ENCODE measurements at regions not wholly inside any gene's neighbourhood (a gene's known extent, or its start where the extent isn't known, plus 50 kb on each side); places are given as distances from the start of the nearest gene placed in this dataset.

DNA sequence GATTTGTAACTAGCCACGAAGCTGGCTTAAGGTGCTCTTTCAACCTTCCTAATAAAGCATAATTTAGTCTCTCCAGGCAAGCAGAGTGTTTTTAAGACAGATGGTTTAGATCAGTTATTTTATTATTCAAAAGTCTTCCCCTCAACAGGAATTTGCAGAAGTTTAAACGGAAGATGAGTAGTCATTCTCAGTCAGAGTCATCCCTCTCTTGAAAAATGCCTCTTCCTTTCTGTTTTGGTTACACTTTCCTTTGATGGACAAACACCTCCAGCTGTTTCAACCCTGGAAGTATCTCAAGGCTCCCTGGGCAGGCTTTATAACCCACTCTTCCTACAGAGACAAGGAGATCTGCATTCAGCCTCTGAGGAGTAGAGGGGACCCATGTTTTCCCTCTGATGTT, 60.3 kb upstream of the POU2AF2 start (continued):
- TF ChIP-seq CDX4 (CRISPR knock-in tag; IDR thresholded peaks at IDR 0.05; ENCODE audit: borderline replicate concordance) = no peak
- TF ChIP-seq, protein P1, sequence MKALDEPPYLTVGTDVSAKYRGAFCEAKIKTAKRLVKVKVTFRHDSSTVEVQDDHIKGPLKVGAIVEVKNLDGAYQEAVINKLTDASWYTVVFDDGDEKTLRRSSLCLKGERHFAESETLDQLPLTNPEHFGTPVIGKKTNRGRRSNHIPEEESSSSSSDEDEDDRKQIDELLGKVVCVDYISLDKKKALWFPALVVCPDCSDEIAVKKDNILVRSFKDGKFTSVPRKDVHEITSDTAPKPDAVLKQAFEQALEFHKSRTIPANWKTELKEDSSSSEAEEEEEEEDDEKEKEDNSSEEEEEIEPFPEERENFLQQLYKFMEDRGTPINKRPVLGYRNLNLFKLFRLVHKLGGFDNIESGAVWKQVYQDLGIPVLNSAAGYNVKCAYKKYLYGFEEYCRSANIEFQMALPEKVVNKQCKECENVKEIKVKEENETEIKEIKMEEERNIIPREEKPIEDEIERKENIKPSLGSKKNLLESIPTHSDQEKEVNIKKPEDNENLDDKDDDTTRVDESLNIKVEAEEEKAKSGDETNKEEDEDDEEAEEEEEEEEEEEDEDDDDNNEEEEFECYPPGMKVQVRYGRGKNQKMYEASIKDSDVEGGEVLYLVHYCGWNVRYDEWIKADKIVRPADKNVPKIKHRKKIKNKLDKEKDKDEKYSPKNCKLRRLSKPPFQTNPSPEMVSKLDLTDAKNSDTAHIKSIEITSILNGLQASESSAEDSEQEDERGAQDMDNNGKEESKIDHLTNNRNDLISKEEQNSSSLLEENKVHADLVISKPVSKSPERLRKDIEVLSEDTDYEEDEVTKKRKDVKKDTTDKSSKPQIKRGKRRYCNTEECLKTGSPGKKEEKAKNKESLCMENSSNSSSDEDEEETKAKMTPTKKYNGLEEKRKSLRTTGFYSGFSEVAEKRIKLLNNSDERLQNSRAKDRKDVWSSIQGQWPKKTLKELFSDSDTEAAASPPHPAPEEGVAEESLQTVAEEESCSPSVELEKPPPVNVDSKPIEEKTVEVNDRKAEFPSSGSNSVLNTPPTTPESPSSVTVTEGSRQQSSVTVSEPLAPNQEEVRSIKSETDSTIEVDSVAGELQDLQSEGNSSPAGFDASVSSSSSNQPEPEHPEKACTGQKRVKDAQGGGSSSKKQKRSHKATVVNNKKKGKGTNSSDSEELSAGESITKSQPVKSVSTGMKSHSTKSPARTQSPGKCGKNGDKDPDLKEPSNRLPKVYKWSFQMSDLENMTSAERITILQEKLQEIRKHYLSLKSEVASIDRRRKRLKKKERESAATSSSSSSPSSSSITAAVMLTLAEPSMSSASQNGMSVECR (CRISPR knock-in tag; IDR thresholded peaks at IDR 0.05; ENCODE audit: borderline replicate concordance) = no peak

DNA sequence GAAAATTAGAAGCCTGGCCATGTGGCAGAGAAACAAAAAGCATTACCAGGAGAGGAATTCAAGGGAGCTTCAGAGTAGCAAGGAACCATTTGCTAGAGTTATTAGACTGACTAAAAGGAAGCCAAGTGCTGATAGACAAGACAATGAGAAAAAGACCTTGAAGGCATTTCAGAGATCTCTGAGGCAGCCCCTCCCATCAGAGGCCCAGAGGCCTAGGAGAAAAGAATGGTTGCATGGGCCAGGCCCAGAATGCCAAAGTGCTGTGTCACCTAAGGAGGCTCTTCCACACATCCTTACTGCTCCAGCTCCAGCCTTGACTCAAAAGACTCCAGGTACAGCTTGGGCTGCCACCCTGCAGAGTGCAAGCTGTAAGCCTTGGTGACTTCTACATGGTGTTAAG, 61.8 kb upstream of the POU2AF2 start:
- Mint-ChIP-seq H3K27me3 (ENCODE audit: low read depth) (no peaks in the 10 kb centered on the region; the same call in 1 of the 2 replicates), H3K27ac (no peak overlapping the region), H3K4me3 (no peak overlapping the region), H3K36me3 (no peaks in the 10 kb centered on the region; the same call in 1 of the 2 replicates), H3K4me1 (no peaks in the 10 kb centered on the region), H3K9me3 (peaks cover 15% of the 10 kb centered on the region)
- CTCF ChIA-PET = no interaction called here
- ATAC-seq (no peak), DNase-seq (ENCODE audit: low spot score) (no peak)
- POLR2A ChIA-PET = no interaction called here
- TF ChIP-seq USF1 (CRISPR knock-in tag; IDR thresholded peaks at IDR 0.05) = no peak

- ChIA-PET POLR2A (no interaction called here), CTCF (no interaction called here)
- TF ChIP-seq, protein P2, sequence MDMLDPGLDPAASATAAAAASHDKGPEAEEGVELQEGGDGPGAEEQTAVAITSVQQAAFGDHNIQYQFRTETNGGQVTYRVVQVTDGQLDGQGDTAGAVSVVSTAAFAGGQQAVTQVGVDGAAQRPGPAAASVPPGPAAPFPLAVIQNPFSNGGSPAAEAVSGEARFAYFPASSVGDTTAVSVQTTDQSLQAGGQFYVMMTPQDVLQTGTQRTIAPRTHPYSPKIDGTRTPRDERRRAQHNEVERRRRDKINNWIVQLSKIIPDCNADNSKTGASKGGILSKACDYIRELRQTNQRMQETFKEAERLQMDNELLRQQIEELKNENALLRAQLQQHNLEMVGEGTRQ (CRISPR knock-in tag; IDR thresholded peaks at IDR 0.05) = no peak
- TF ChIP-seq HMGA2 (CRISPR knock-in tag; IDR thresholded peaks at IDR 0.05) (no peak), MYBL2 (CRISPR knock-in tag; IDR thresholded peaks at IDR 0.05) (no peak), OVOL2 (CRISPR knock-in tag; IDR thresholded peaks at IDR 0.05; ENCODE audit: borderline replicate concordance) (no peak), ZNF396 (CRISPR knock-in tag; IDR thresholded peaks at IDR 0.05; ENCODE audit: borderline replicate concordance) (no peak), CREB1 (CRISPR knock-in tag; IDR thresholded peaks at IDR 0.05) (no peak)
- TF ChIP-seq, protein P3, sequence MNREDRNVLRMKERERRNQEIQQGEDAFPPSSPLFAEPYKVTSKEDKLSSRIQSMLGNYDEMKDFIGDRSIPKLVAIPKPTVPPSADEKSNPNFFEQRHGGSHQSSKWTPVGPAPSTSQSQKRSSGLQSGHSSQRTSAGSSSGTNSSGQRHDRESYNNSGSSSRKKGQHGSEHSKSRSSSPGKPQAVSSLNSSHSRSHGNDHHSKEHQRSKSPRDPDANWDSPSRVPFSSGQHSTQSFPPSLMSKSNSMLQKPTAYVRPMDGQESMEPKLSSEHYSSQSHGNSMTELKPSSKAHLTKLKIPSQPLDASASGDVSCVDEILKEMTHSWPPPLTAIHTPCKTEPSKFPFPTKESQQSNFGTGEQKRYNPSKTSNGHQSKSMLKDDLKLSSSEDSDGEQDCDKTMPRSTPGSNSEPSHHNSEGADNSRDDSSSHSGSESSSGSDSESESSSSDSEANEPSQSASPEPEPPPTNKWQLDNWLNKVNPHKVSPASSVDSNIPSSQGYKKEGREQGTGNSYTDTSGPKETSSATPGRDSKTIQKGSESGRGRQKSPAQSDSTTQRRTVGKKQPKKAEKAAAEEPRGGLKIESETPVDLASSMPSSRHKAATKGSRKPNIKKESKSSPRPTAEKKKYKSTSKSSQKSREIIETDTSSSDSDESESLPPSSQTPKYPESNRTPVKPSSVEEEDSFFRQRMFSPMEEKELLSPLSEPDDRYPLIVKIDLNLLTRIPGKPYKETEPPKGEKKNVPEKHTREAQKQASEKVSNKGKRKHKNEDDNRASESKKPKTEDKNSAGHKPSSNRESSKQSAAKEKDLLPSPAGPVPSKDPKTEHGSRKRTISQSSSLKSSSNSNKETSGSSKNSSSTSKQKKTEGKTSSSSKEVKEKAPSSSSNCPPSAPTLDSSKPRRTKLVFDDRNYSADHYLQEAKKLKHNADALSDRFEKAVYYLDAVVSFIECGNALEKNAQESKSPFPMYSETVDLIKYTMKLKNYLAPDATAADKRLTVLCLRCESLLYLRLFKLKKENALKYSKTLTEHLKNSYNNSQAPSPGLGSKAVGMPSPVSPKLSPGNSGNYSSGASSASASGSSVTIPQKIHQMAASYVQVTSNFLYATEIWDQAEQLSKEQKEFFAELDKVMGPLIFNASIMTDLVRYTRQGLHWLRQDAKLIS (CRISPR knock-in tag; IDR thresholded peaks at IDR 0.05; ENCODE audit: borderline replicate concordance) = no peak
- TF ChIP-seq, protein P4, sequence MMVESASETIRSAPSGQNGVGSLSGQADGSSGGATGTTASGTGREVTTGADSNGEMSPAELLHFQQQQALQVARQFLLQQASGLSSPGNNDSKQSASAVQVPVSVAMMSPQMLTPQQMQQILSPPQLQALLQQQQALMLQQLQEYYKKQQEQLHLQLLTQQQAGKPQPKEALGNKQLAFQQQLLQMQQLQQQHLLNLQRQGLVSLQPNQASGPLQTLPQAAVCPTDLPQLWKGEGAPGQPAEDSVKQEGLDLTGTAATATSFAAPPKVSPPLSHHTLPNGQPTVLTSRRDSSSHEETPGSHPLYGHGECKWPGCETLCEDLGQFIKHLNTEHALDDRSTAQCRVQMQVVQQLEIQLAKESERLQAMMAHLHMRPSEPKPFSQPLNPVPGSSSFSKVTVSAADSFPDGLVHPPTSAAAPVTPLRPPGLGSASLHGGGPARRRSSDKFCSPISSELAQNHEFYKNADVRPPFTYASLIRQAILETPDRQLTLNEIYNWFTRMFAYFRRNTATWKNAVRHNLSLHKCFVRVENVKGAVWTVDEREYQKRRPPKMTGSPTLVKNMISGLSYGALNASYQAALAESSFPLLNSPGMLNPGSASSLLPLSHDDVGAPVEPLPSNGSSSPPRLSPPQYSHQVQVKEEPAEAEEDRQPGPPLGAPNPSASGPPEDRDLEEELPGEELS (CRISPR knock-in tag; IDR thresholded peaks at IDR 0.05) = no peak
- no peak overlapping the region for H3K27ac Mint-ChIP-seq
- no peak for ATAC-seq
- no peaks in the 10 kb centered on the region for H3K36me3 Mint-ChIP-seq
- H3K9me3 Mint-ChIP-seq = no peaks in the 10 kb centered on the region
- DNase-seq (ENCODE audit: low spot score) = no peak
- no peak overlapping the region for H3K4me3 Mint-ChIP-seq
- no peaks in the 10 kb centered on the region for H3K4me1 Mint-ChIP-seq
- no peaks in the 10 kb centered on the region; the same call in 1 of the 2 replicates for H3K27me3 Mint-ChIP-seq (ENCODE audit: low read depth)
These were observed 66.2 kb upstream of the POU2AF2 start for GRCh38 chr11:111179184-111179910.
